B cell (primary cell): ENCODE measurements at regions not wholly inside any gene's neighbourhood (a gene's known extent, or its start where the extent isn't known, plus 50 kb on each side); places are given as distances from the start of the nearest gene placed in this dataset.

ENCODE experiments used
- ATAC-seq: fragments of 200-7000 bp; cut with Tn5 transposase; one replicate; pipeline ENCODE4 v1.10.0; 2021; ENCODE audit warnings: low read depth, mild to moderate bottlenecking, moderate number of reproducible peaks, moderate library complexity
- CTCF ChIA-PET: fragments of 350-600 bp; sonication (Branson Sonifier 250); formaldehyde crosslinking; loops from one replicate; lab custom pipeline; 2021; ENCODE audit warnings: antibody characterized with exemption, inconsistent platforms; lab: Charles Lee
- POLR2A ChIA-PET: fragments of 350-600 bp; sonication (Branson Sonifier 250); formaldehyde crosslinking; loops from one replicate; lab custom pipeline; 2021; ENCODE audit warnings: antibody characterized with exemption; lab: Charles Lee
- DNase-seq: peaks from one replicate; pipeline ENCODE4 v3.0.0; 2013
- H2AFZ ChIP-seq: 2 replicates; pipeline ENCODE4 v1.6.1; 2012; ENCODE audit warnings: mild to moderate bottlenecking, low read depth, low read length; ENCODE audit not compliant: insufficient read depth, poor library complexity, severe bottlenecking
- H3K27ac ChIP-seq, 2 donors: 1 replicate in 1 of 2; 2 replicates in 1 of 2; pipeline ENCODE4 v1.5.1; 2012 to 2013; ENCODE audit warnings: low read length in 2 of 2, mild to moderate bottlenecking in 2 of 2, moderate library complexity in 1 of 2
- H3K27me3 ChIP-seq, 4 experiments: fragments of 200-600 bp in 1 of 4; sonication (generic) in 1 of 4; replicated peaks in 1 of 4; 1 replicate in 2 of 4; 2 replicates in 2 of 4; pipeline versions ENCODE4 v1.6.1 to v1.7.0; 2013 to 2016; ENCODE audit warnings: low read length in 3 of 4, mild to moderate bottlenecking in 2 of 4, mixed read lengths in 1 of 4, moderate library complexity in 1 of 4; ENCODE audit not compliant: insufficient read depth in 4 of 4, control insufficient read depth in 3 of 4; ENCODE audit errors: control extremely low read depth in 1 of 4
- H3K36me3 ChIP-seq, 2 experiments: replicated peaks in 1 of 2; 1 replicate in 1 of 2; 2 replicates in 1 of 2; pipeline versions ENCODE4 v1.6.1 to v1.7.1; 2013; ENCODE audit warnings: low read length in 1 of 2; ENCODE audit not compliant: insufficient read depth in 2 of 2, control insufficient read depth in 1 of 2; ENCODE audit errors: control extremely low read depth in 1 of 2, extremely low read depth in 1 of 2
- H3K4me1 ChIP-seq, 2 donors: fragments of 200-600 bp in 1 of 2; sonication (generic) in 1 of 2; 1 replicate in 1 of 2; 2 replicates in 1 of 2; pipeline versions ENCODE4 v1.5.1 to v1.6.1; 2013 to 2017; ENCODE audit warnings: low read length in 2 of 2; ENCODE audit not compliant: control insufficient read depth in 2 of 2, insufficient read depth in 2 of 2
- H3K4me2 ChIP-seq: replicated peaks from 2 replicates; pipeline ENCODE3; 2012; ENCODE audit warnings: mild to moderate bottlenecking, low read depth, low read length; ENCODE audit not compliant: poor library complexity, severe bottlenecking
- H3K4me3 ChIP-seq, 5 experiments: fragments of 200-600 bp in 1 of 5; sonication (generic) in 1 of 5; 1 replicate in 3 of 5; 2 replicates in 2 of 5; pipeline versions ENCODE4 v1.5.1 to v1.7.0; 2011 to 2016; ENCODE audit warnings: low read length in 4 of 5, mild to moderate bottlenecking in 4 of 5, low read depth in 2 of 5, control low read depth in 1 of 5, moderate library complexity in 1 of 5; ENCODE audit not compliant: insufficient read depth in 1 of 5; ENCODE audit errors: control extremely low read depth in 1 of 5, extremely low read depth in 1 of 5
- H3K79me2 ChIP-seq: fragments of 200-600 bp; sonication (generic); one replicate; pipeline ENCODE4 v1.6.0; 2016; ENCODE audit warnings: low read length; ENCODE audit not compliant: control insufficient read depth, insufficient read depth
- H3K9ac ChIP-seq: fragments of 200-600 bp; sonication (generic); 2 replicates; pipeline ENCODE4 v1.6.1; 2017; ENCODE audit warnings: mild to moderate bottlenecking, low read length, moderate library complexity
- H3K9me3 ChIP-seq, 3 donors: one replicate each; pipeline versions ENCODE4 v1.6.1 to v1.7.1; 2013; ENCODE audit warnings: low read length in 2 of 3; ENCODE audit not compliant: control insufficient read depth in 2 of 3, insufficient read depth in 1 of 3; ENCODE audit errors: control extremely low read depth in 1 of 3
- H4K20me1 ChIP-seq: 2 replicates; pipeline ENCODE4 v1.6.0; 2012; ENCODE audit warnings: mild to moderate bottlenecking, low read length; ENCODE audit not compliant: insufficient read depth, control insufficient read depth, poor library complexity, severe bottlenecking
- H3K27ac Mint-ChIP-seq: one replicate; pipeline ENCODE4 v1.8.0; 2021; ENCODE audit warnings: mixed read lengths
- H3K27me3 Mint-ChIP-seq: one replicate; pipeline ENCODE4 v1.8.0; 2021; ENCODE audit warnings: mixed read lengths
- H3K4me1 Mint-ChIP-seq: one replicate; pipeline ENCODE4 v1.8.0; 2021; ENCODE audit warnings: mixed read lengths
- H3K4me3 Mint-ChIP-seq: one replicate; pipeline ENCODE4 v1.8.0; 2021; ENCODE audit warnings: mixed read lengths
- H3K9me3 Mint-ChIP-seq: one replicate; pipeline ENCODE4 v1.8.0; 2022; ENCODE audit warnings: mixed read lengths; ENCODE audit not compliant: insufficient read depth
- CTCF ChIP-seq: fragments of 200-600 bp; IDR thresholded peaks from one replicate; pipeline ENCODE4 v1.8.0; 2022; ENCODE audit warnings: antibody characterized with exemption, mild to moderate bottlenecking
- EZH2 ChIP-seq: IDR thresholded peaks from 2 replicates; pipeline ENCODE4 v1.6.1; 2012; ENCODE audit warnings: borderline replicate concordance, low read depth, mild to moderate bottlenecking, moderate library complexity, low read length; ENCODE audit not compliant: insufficient read depth, poor library complexity, severe bottlenecking
- WGBS: methylation state at CpG from one replicate; pipeline ENCODE4 v1.1.5; 2013; ENCODE audit warnings: missing lambda C conversion rate; ENCODE audit not compliant: insufficient coverage; 5-methylcytosine and 5-hydroxymethylcytosine counted together
- intact Hi-C: fragments of 100-400 bp; cut with micrococcal nuclease; formaldehyde crosslinking; loops from one replicate; pipeline ENCODE4 v1.10.0; 2022

- Mint-ChIP-seq H3K4me1 (peaks cover 8% of the 10 kb centered on the region), H3K27ac (no peak overlapping the region), H3K9me3 (no peaks in the 10 kb centered on the region), H3K27me3 (no peaks in the 10 kb centered on the region), H3K4me3 (no peak overlapping the region)
- H3K36me3 ChIP-seq: no peaks in the 10 kb centered on the region
- POLR2A ChIA-PET: no interaction called here
- no CpG with 5 or more reads among the region's 5 CpGs for WGBS
- H3K9me3 ChIP-seq: no peaks in the 10 kb centered on the region
- no peak overlapping the region for H3K9ac ChIP-seq
- no peak overlapping the region for H3K4me2 ChIP-seq
- H3K27me3 ChIP-seq: no peaks in the 10 kb centered on the region
- DNase-seq: no peak
- no peak for TF ChIP-seq CTCF
- no peak for TF ChIP-seq EZH2
- CTCF ChIA-PET: no interaction called here
- no peaks in the 10 kb centered on the region for H4K20me1 ChIP-seq
- intact Hi-C loops: no loop called here
- no peaks in the 10 kb centered on the region for H3K79me2 ChIP-seq
- no peak for ATAC-seq
- H3K4me3 ChIP-seq: no peak overlapping the region
- no peak overlapping the region for H2AFZ ChIP-seq
- H3K4me1 ChIP-seq: peaks cover 6% of the 10 kb centered on the region in 2 donors
- no peak overlapping the region for H3K27ac ChIP-seq
Observed at GRCh38 chr3:159866201-159866746, 122.4 kb upstream of the IL12A start.

- H3K27me3 ChIP-seq: no peaks in the 10 kb centered on the region
- Mint-ChIP-seq H3K4me3 (no peak overlapping the region), H3K27me3 (peaks cover 3% of the 10 kb centered on the region), H3K27ac (no peak overlapping the region), H3K9me3 (no peaks in the 10 kb centered on the region), H3K4me1 (no peaks in the 10 kb centered on the region)
- H3K4me3 ChIP-seq: no peak overlapping the region
- no peak overlapping the region for H2AFZ ChIP-seq
- DNase-seq (no peak), ATAC-seq (no peak)
- H3K9ac ChIP-seq: no peak overlapping the region
- TF ChIP-seq CTCF (no peak), EZH2 (no peak)
- H4K20me1 ChIP-seq: no peaks in the 10 kb centered on the region
- CTCF ChIA-PET: no interaction called here
- no peak overlapping the region for H3K27ac ChIP-seq
- POLR2A ChIA-PET: no interaction called here
- 100% methylated on average over 2 of the region's 2 CpGs for WGBS
- intact Hi-C loops: no loop called here
- H3K4me1 ChIP-seq: no peaks in the 10 kb centered on the region
- no peaks in the 10 kb centered on the region for H3K79me2 ChIP-seq
- no peaks in the 10 kb centered on the region for H3K9me3 ChIP-seq
- no peaks in the 10 kb centered on the region for H3K36me3 ChIP-seq
- H3K4me2 ChIP-seq: no peak overlapping the region
Observed at GRCh38 chr3:159867372-159867771, 121.3 kb upstream of the IL12A start.
